GM19395 (cell line): ENCODE measurements at regions not wholly inside any gene's neighbourhood (a gene's known extent, or its start where the extent isn't known, plus 50 kb on each side); places are given as distances from the start of the nearest gene placed in this dataset.

ENCODE experiments used
- ATAC-seq: cut with Tn5 transposase; IDR thresholded peaks from one replicate; pipeline ENCODE4 v1.9.1; 2021; ENCODE audit warnings: mild to moderate bottlenecking, moderate library complexity; ENCODE audit not compliant: unreplicated experiment

DNA sequence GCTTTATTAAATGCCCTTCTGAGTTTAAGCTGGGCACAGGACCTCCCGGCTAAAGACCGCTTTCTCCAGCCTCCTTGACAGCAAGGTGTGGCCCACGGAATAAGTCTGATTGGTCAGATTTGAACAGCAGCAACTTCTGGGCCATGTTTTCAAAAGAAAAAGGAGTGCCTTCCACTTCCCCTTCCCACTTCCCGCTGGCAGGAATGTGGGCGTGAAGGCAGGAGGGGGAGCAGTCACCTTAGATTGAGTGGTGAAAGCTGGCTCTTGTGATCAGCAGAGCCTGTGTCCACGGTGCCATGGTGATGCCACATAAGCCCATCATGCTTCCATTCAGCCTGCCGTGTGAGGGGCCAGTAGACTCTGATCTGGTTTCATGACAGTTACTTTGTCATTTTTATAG, 136.6 kb upstream of the GLI2 start:
- ATAC-seq: no peak

DNA sequence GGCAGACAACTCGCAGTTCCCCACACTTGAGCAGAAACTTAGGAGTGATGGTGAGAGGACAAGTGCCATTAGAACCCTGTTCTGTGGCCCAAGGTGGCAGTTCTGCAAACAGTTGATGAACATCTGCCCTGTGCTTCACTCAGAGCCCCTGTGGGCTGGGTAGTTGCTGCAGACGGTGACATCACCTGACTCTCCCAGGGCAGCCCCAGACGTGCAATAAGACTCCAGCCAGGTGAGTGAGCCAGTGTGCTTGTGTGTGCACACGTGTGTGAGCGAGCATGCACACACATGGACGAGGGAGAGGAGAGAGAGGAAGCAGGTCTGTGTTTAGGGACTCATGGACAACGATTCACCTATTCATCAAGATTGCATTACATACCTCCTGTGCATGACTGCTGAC, 136.0 kb upstream of the GLI2 start:
- ATAC-seq: no peak

- no peak for ATAC-seq
Observed at GRCh38 chr2:120600335-120600734, 135.3 kb upstream of the GLI2 start.

GRCh38 chr2:120600786-120601185, 134.9 kb upstream of the GLI2 start:
- ATAC-seq: no peak

GRCh38 chr2:120601566-120601965, 134.1 kb upstream of the GLI2 start:
- ATAC-seq: no peak

- no peak for ATAC-seq
Observed at GRCh38 chr2:120602251-120602650, 133.4 kb upstream of the GLI2 start.

DNA sequence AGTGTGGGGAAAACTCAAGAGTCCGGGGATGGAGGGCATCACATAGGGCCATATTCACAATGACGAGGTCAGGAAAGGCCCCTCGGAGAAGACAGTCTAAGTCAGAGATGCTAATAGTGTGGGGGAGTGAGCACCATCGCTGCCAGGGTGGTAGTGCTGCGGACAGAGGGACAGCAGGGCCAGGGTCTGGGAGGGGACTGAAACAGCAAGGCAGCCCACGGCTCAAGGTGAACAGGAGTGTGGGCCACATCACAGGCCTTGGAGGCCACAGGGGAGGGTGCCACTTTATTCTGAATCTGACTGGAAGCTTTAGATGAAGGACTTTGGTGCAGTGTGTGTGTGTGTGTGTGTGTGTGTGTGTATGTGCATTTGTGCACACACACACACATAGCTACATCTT, 130.9 kb upstream of the GLI2 start:
- ATAC-seq: no peak

- no peak for ATAC-seq
Observed at GRCh38 chr2:120605231-120605935, 130.3 kb upstream of the GLI2 start.

- ATAC-seq: no peak
Observed at GRCh38 chr2:120606280-120606679, 129.4 kb upstream of the GLI2 start.

GRCh38 chr2:120606931-120607330, 128.7 kb upstream of the GLI2 start:
- no peak for ATAC-seq

DNA sequence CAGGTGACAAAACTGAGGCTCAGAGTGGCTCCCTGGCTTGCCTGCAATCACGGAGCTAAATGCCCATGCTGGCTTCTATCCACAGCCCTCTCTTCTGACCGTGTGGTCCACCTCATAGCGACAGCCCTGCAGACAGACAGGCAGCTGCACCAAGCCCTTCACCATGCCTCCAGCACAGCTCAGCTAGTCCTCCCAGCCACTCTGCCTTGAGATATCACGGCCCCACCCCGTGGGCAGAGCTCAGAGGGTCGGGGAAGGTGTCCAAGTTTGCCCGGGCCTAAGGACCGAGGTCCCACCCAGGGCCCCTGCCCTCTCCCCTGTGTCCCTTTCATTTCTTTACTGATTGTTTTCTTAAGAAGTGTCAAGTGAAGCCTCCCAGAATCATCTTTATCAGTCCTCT, 128.2 kb upstream of the GLI2 start:
- ATAC-seq: no peak

DNA sequence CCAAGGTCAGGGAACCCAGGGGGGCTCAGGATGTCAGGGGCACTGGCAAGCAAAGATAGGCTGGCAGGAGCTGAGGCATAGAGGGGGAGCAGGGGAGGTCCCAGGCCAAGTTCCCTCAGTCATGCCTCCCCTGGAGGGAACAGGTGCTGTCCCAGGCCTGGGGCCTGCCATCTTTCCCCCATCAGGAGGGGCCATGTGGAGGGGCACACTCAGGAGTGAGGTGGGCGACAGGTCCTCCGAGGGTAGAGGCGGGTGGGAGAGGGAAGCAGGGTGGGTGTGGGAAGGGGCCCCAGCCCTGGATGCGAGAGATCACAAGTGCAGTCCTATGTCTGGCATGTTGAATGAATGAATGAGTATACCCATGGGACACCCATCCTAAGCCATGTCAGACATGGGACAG, 127.7 kb upstream of the GLI2 start:
- no peak for ATAC-seq

- ATAC-seq: no peak
Observed at GRCh38 chr2:120609826-120610395, 125.8 kb upstream of the GLI2 start.

DNA sequence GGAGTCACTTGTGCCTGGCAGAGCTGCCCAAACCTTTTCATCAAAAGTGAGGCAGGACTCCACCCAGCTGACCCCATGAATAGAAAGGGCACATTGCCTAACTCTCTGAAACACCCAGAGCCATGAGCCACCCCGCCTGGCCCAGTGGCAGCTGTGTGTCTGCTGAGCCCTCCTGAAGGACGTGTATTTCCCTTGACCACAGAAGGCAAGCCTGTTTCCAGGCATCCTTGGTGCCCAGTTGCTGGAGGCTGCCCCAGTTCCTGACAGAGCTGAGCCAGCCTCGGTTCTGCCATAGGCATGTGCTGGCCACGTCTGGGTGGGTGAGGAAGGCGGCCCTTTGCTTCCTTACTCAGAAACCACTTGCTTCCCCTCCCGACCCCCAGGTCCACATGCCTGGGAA, 124.7 kb upstream of the GLI2 start:
- no peak for ATAC-seq

- no peak for ATAC-seq
Observed at GRCh38 chr2:120611961-120612360, 123.7 kb upstream of the GLI2 start.

GRCh38 chr2:120612471-120612870, 123.2 kb upstream of the GLI2 start:
- no peak for ATAC-seq

DNA sequence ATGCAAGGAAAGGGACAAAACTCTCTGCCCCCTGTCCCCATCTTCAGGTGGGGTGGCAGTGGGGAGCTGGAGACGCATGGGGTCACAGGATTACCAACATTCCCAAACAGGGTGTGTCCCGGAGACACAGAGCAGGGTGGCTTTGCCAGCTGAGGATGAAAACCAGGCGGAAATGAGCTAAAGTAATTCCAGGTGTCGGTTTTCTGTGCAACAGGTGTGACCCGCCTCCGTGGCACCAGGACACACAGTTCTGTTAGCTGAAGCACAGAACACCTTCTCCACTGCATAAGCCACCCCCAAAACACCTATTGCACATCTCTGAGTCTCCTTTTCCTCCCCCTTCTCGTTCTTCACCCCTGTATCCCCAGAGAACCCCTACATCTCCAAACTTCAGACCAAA, 122.7 kb upstream of the GLI2 start:
- no peak for ATAC-seq

DNA sequence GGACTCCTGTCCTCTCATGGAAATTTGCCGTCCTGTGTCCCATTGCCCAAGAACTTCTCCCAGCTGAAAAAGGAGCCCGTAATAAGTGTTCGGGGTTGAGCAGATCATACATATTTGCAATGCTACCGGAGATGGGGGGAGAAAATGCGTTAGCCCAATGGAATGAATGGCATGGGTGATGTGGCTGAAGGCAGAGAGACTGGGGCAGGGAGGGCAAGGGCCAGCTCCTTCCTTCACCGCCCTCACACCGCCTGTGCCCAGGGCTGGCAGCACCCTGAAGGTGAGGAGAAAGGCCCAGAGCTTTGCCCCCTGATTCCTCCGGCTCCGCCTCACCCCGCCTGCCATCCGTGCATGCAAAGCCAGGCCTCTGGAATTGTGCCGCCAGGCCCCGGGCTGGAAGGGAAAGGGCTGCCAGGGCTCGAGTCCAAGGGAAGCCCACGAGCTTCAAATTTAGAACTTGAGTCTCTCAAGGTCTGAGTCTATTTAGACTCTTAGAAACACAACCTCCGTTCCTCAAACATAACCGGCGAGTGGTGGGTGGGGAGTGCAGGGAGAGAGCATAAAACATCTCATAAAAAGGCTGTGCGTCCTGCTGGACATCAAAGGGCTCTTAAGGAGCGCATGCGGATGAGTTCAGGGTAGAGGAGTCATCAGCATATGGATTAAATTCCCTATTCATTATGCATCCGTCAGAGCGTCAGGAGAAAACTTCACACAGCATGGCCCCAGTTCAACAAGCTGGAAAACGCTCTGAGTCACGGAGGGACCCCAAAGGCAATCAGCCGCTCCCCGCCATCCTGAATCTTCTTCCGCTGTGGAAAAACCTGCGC, 121.7 kb upstream of the GLI2 start:
- ATAC-seq: no peak

DNA sequence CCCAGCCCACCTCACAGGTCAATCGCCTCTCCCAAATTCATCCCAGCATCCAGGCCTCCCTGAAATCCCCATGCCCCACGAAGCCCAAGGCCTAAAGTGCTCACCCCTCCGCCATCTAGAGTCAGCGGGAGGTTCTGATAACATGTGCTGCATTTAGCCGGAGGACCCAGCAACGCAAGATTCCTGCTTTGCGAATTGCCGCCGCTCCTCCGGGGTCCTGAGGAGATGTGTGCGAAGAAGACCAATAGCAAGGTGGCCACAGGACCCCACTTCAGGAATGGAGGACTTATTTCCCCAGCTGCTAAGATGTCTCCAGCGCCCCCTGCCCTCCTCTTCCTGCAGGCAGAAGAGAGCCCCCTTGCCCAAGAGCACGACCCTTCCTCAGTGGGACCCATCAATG, 120.8 kb upstream of the GLI2 start:
- ATAC-seq: no peak

GRCh38 chr2:120616261-120616660, 119.4 kb upstream of the GLI2 start:
- ATAC-seq: no peak

DNA sequence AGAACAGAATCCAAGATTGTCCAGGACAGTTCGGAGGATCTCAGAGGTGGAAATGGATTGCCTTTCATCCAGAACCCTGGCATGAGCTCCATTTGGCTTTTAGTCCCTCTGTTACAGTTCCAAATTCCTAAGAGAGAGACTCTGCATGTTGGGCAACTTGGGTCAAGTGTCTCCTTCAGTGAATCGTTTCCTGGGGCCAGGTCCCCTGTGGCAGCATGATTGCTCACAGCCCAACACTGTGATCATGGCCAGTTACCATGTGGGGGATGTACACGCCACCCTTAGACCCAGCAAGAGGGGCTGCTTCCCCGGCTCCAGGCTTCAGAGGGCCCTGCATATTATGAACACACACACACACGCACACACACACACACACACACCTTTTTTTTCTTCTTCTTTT, 118.6 kb upstream of the GLI2 start:
- no peak for ATAC-seq

- no peak for ATAC-seq
Observed at GRCh38 chr2:120618830-120619229, 116.8 kb upstream of the GLI2 start.
